HG03442 (cell line): ENCODE measurements at regions not wholly inside any gene's neighbourhood (a gene's known extent, or its start where the extent isn't known, plus 50 kb on each side); places are given as distances from the start of the nearest gene placed in this dataset.
"Not testable (repeated sequence)": the region's sequence is repeated elsewhere in the genome, so short reads cannot be mapped to it uniquely, and the experiment has no call there.

Experiments used
- ATAC-seq: cut with Tn5 transposase; IDR thresholded peaks from one replicate; pipeline ENCODE4 v1.9.1; 2021; ENCODE audit warnings: mild to moderate bottlenecking, moderate library complexity; ENCODE audit not compliant: unreplicated experiment

DNA sequence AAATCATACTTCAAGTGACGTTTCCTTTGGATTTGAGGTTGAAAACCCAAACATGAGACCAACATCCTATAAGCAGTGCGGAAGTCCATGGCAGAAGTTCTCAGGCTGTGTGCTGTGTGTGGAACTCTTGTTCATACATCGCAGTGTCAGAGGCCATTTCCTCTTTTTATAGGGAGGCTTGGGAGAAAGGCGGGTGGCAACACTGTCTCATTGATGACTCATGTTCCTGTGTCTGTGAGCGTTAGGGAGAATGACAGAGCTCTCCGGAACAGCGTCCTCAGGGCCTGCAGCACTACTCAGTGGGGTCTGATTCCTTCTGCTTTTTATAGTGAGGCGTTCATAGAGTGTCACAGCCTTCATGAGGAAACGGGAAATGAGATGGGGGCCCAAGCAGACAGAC is 98.8 kb upstream of the BASP1 start:
- ATAC-seq = peak; percentile 94

DNA sequence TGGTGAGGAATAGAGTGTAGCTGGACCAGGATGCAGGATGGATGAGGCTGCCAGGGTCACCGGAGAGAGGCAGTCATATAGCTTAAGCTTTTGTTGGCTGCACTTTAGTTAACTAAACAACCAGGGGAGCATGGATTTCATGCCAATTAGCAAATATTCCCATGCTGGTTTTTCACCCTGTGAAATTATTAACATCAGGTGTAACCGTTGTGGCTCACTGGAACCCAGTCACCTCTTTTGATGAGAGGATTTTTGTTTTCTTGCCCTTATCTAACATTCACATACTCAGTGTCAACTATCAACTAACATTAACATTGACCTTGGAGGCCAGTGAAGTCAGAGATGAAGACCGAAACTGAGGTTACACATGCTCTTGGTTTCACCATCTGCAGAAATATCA is 97.2 kb upstream of the BASP1 start:
- no peak for ATAC-seq

DNA sequence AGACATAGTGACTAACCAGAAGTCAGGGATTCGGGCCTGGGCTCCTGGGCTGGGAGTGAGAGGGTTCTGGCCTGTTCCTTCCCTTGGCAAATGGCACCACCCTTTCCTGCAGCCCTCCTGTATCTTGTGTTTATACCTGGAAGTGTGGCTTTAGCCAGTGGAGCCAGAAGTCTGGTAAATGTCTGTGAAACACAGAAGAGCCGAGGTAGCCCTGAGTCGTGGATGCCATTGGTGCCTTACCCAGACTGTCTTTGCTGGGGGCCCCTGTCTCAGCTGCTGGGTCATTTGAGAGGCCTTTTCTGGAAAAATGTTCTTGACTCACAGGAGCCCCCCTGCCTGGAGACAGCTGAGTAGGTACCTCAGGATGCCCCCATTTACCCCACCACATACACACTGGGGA is 95.7 kb upstream of the BASP1 start:
- ATAC-seq = no peak

DNA sequence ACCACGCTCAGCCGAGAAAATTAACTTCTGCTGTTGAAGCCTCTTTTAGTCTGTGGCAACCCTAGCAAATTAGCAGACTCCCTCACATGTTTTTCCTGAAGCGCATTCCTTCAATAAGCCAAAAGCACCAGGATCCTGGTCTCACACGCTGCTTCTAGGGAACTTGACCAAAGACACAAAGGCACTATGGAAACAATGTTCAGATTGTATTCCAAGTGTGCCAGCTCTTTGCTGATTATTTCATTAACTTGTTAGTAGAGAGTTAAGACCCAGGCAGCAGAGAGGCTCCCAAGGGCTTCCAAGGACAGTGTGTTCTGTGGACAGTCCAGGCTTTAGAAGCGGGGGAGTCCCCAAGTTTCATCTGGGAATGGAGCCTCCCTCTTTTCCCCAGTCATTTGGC is 94.4 kb upstream of the BASP1 start:
- ATAC-seq = no peak

DNA sequence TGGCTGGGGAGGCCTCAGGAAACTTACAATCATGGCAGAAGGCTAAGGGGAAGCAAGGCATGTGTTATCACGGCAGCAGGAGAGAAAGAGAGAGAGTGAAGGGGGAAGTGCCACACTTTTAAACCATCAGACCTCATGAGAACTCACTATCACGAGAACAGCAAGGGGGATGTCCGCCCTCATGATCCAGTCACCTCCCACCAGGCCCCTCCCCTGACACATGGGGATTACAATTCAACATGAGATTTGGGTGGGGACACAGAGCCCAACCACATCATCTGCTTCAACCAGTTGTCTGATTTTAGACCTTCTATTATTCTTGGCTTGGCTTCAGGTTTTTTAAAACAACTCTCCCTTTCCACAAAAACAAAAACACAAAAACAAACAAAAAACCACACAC is 93.7 kb upstream of the BASP1 start:
- not testable (repeated sequence) for ATAC-seq

DNA sequence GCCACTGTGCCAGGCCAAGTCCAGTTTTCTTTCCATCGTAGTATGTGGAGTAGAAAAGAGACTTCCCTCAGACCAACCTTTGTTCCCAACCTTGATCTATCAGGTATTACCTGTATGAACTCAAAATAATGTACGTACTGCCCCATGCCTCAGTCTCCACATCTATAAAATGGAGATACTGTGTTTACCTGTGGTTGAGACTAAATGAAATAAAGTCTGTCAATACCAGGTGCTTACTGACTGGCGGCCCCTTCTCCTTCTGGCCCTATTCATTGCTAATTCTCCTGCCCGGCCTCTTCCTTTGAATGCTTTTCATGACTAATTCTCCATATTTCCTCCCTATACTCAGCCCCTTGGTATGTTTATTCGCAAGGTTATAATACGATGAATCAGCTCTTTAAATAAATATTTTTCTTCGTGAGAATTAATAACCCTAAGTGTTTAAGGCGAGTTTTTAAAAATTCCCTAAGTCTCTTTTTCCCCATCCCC is 89.6 kb upstream of the BASP1 start:
- no peak for ATAC-seq

DNA sequence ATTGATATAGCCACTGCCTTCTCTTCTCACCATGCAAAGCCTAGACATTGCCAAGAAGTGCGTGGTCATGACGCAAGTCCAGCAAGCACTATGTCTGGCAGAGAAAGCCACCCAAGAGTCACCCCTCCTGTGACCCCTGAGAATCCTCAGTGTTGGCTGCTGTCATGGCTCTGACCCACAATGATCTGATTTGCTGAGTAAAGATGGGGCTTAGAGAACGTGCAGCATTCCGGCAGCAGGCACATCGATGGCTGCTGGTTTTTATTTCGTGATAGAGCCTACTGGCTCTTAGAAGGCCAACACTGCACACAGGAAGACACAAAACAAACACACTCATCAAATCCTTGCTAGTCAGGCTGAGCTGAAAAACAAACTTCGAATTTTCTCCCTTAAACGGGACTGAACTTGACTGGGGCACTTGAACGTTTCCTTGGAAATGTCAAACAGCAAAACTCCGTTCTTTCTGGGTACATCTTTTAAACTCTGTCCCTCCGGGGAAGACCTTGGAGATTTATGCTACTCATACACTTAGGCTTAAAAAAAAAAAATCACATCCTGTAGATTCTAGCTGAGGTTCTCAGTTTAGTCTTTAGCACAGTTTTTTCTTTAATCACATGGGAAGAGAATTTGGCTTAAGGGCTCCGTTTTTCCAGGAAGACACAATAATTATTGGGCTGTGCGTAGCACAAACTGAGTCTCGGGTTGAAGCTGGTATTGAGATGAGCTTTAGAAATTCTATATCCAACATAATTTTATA is 88.2 kb upstream of the BASP1 start:
- ATAC-seq = no peak

DNA sequence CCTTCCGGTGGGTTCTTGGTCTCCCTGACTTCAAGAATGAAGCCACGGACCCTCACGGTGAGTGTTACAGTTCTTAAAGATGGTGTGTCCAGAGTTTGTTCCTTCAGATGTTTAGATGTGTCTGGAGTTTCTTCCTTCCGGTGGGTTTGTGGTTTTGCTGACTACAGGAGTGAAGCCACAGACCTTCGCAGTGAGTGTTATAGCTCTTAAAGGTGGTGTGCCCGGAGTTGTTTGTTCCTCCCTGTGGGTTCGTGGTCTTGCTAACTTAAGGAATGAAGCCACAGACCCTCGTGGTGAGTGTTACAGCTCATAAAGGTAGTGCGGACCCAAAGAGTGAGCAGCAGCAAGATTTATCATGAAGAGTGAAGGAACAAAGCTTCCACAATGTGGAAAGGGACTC is 87.1 kb upstream of the BASP1 start:
- ATAC-seq = not testable (repeated sequence)

DNA sequence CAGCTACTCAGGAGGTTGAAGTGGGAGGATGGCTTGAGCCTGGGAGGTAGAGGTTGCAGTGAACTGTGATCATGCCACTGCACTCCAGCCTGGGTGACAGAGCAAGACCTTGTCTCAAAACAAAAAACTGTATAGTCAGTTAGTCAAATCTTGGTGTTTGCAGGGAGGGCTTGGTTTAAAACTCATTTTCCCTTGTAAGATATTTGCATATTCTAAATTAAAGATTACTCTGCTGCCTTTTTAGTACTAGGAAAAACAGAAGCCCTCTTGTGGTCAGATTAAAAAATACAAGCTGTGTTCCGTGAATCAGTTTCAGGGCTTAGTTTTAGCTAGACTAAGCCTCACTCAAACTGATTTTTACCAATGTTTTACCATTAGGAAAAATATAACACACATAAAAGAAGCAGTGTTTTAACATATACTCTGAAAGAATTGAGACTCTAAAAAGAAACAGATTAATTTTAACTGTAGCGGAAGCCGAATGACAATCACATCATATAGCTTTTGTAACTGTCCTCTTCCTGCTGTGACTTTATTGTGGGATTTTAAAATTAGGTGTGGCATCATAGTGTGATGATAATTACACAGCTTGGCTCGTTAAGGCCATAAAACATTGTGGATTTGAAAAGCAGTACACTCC is 84.9 kb upstream of the BASP1 start:
- no peak for ATAC-seq

DNA sequence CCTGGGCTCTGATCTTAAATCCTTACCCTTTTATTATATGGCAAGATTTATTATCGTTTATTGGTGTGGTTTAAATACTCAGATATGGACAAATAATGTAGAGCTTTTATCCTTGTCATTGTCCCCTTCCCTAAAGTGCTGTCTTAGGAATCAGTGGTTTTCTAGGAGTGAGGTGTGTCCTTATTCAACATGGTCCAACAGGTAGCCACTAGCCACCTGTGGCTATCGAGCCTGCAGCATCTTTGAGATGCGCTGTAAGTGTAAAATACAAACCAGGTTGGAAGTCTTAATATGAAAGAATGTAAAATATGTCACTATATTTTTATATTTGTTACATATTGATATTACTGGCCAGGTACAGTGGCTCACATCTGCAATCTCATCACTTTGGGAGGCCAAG is 82.4 kb upstream of the BASP1 start:
- ATAC-seq = no peak

DNA sequence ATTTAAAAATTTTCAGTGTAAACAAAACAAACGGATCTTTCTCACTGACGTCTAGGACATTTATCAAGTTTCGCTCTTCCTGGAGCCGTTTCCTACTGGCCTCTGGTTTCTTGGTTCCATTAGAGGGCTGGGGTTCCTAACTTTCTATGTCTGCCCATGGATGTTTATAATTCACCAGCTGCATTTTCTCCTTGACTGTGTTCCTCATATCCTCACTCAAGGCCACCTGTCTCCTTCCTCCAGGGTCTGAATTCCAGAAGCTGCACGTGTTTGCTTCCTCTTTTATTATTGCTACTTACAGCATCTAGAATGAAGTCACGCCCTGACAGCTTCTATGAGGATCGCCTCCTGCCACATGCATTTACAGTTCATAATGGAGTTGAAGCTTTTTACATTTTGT is 74.1 kb upstream of the BASP1 start:
- no peak for ATAC-seq

DNA sequence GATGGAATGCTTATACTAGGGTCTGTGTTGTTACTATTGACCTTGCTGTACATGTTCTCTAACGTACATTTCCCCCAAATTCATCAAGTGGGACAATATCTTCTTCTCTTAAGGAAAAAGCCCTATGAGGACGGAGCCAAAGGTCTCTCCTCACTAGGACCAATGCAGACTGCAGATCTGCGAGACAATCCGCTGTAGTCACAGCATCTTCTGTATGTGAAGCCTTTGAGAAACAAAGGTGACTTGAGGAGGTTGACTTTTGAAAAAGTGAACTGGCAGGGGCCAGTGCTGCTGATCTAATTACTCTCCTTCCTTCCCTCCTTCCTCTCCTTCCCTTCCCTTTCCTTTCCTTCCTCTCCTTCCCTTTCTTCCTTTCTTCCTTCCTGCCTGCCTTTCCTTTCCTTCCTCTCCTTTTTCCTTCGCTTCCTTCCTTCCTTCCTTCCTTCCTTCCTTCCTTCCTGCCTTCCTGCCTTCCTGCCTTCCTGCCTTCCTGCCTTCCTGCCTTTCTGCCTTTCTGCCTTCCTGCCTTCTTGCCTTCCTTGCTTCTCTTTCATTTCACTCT is 71.1 kb upstream of the BASP1 start:
- no peak for ATAC-seq

DNA sequence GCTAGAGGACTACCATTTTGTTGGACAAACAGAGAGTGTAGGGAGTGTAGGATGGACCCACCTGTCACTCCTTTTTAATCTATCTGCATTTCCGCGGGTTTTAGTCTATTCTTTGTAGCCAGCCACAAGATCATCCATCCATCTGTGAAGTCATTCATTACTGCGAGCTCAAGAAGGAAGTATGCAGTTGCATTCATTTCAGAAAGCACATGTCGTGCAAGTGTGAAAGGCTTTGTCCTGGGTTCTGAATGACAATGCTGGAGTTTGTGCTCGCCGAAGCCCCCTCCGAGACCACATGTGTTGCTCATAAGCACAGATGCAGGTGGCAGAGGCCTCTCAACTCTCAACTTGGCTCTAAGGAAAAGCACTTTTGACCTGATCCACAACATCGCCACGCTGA is 70.3 kb upstream of the BASP1 start:
- no peak for ATAC-seq

DNA sequence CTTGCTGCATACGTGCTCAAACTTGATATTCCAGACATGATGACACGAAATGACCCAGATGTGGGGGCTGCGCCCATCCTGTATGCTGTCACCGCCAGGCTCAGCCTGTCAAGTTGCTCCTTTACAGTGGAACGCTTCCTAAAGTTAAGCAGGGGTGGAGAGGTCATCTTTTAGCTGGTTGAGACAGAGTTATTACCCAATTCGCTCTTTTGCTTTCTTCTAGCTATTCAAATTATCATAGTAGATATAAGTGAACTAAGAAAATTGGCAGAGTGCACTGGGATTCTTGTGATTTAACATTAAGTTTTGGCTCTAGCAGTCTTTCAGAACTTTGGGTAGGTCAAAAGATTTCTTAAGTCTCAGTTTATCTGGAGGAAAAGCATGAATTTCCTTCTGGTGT is 69.8 kb upstream of the BASP1 start:
- ATAC-seq = no peak

DNA sequence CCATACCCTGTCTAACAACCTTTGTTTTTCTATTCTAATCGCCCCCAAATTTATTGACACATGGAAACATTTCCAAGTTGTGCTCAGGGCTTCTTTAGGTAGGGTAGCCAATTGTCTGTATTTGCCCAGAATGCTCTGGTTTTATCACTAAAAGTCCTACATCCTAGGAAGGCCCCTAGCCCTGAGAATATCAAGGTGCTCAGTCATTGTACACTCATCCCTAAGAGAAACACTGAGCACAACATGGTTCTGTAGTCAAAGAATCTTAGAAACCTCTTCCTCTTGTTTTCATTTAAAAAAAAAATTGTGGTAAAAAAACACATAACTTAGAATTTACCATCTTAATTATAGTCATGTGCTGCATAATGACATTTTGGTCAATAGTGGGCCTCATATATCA is 69.0 kb upstream of the BASP1 start:
- ATAC-seq = no peak

DNA sequence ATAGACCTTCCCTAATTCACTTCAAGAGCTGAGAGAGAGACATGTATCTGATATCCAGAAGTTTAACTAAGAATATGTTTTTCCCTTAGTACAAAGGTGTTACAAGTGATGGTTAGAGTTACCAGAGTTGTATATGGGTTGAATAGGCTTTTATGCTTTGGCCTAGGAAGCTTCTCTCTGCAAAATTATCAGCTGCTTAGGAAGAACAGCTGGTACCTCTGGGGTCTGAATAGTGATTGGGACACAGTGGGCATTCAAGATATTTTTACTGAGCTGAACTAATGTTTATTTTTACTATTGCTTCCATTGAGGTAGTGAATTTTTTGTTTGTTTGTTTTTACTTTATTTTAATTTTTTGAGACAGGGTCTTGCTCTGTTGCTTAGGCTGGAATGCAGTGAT is 67.6 kb upstream of the BASP1 start:
- ATAC-seq = no peak

DNA sequence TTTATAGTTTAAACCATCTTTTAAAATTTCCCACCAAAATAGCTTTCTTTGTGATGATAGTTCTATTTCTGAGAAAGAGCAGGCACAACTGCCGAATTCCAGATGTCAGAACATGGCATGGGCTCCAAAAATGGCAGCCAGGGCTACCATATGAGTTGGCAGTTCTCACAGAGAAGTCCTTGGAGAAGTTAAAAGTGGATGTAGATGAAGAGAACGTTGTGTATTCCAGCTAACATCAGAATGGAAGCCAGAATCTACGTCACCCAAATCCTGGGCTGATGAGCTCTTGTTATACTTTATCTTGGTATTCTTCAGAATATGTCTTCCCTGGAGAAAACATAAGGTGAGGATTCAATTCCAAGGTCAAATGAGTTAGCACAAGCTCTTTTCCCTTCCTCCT is 66.9 kb upstream of the BASP1 start:
- no peak for ATAC-seq

DNA sequence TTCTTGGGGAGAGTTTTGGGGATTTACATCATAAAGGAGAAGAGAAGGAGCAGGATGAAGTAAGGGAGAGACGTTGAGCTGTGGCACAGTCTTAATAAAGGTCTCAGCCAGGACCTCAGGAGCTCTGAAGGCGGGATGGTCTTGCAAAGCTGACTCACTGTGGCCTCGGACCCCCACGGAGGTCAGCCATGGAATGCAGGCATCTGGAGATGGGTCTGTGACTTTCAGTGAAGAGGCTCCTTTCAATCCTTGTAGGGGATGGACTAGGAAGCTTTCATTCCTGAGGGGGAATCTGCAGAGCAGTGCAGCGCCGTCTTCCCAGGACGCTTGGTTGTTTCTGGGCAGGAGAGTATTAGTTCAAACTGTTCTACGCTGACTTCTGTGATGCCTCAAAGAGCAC is 65.7 kb upstream of the BASP1 start:
- no peak for ATAC-seq

DNA sequence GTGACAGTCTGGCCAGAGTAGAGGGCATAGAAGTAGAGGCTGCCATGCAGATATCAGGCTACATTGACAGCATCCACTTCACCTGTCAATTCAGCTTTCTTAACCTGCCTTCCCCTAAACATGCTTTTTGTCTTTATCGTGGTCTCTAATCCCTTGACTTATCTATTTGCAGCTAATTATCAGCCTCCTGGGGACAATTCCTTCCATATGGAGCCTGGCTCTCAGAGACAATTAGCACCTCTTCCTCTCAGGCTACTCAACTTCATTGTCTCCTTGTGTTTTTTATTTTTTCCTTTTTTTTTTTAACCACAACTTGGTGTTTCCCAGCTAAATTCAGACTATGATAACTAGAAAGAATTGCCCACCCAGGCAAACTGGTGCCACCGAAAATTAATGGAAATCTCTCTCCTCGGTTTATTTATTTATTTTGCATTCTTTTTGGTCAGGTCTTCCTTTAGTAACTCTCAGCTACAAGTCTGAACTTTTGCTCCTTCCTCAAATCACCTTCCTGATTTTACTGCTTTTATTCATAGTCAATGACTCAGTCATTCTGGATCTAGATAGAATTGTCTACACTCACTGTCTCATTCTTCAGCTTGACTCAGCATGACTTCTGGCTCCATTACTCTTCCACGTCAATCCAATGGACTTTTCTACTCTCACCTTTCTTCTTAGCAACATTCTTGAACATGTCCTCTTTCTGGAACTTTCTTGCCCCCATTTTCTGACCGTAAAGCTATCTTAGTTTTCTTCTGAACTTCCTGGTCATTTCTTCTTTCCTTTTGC is 63.0 kb upstream of the BASP1 start:
- ATAC-seq = no peak

DNA sequence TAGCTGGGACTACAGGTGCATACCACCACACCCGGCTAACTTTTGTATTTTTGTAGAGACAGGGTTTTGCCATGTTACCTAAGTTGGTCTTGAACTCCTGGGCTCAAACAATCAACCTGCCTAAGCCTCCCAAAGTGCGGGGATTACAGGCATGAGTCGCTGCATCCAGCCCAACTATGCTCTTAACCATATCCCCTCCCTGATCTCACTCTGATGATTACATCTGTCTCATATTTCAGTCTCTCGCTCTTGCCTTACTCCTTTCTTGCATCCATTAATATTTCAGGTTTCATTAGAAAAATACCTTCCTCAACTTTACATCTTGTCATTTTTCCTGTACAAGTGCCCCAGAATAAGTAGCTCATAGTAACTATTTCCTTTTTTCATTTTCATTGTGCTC is 61.0 kb upstream of the BASP1 start:
- no peak for ATAC-seq

DNA sequence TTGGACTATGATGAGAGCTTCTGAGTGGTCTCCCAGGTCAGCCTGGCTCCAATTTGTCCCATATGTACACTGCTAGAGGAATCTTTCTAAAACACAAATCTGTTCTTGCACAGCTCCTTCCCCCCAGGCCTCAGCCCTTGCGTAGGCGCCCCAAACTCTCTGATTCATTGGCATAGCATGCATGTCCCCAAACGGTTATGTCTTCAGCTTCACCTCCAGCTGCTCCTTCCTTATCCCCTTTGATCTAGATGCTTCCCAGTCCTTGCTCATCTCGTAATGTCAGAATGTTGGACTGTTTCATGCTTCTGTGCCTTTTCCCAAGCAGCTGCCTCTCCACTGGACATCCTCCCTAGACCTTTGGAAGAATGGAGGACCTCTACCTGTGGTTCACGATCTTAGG is 60.1 kb upstream of the BASP1 start:
- no peak for ATAC-seq
